Spleen (tissue), 7 donors: ENCODE measurements at regions not wholly inside any gene's neighbourhood (a gene's known extent, or its start where the extent isn't known, plus 50 kb on each side); places are given as distances from the start of the nearest gene placed in this dataset.

Experiments
- POLR2A ChIP-seq, 3 donors: fragments of 450-650 bp; IDR thresholded peaks; one replicate each; pipeline ENCODE4 v1.5.1; 2017; ENCODE audit warnings: antibody characterized with exemption in 3 of 3, mild to moderate bottlenecking in 1 of 3
- POLR2AphosphoS5 ChIP-seq, 3 donors: sonication (generic); formaldehyde crosslinking; IDR thresholded peaks; one replicate each; pipeline ENCODE4 v1.5.1; 2017; ENCODE audit warnings: antibody characterized with exemption in 3 of 3
- TF ChIP-seq, protein P1 (sequence below), 11 experiments: fragments of 200-600 bp in 7 of 11; fragments of 450-650 bp in 4 of 11; sonication (generic) in 4 of 11; IDR thresholded peaks in 8 of 11; conservative IDR thresholded peaks in 3 of 11; 1 replicate in 7 of 11; 2 replicates in 4 of 11; pipeline versions ENCODE4 v1.4.0 to v1.8.0; 2016 to 2021; ENCODE audit warnings: antibody characterized with exemption in 11 of 11, inconsistent platforms in 4 of 11, mild to moderate bottlenecking in 1 of 11
- donor health status: DM: no; HTN: no; CAD: no; lungs with moderate emphysema.
- donor health status: DM: no; HTN: no; CAD: no.
- donor health status: DM: no; HTN: no; CAD: no.

GRCh38 chr6:14787250-14787649, 458.6 kb upstream of the JARID2 start:
- TF ChIP-seq, protein P1, sequence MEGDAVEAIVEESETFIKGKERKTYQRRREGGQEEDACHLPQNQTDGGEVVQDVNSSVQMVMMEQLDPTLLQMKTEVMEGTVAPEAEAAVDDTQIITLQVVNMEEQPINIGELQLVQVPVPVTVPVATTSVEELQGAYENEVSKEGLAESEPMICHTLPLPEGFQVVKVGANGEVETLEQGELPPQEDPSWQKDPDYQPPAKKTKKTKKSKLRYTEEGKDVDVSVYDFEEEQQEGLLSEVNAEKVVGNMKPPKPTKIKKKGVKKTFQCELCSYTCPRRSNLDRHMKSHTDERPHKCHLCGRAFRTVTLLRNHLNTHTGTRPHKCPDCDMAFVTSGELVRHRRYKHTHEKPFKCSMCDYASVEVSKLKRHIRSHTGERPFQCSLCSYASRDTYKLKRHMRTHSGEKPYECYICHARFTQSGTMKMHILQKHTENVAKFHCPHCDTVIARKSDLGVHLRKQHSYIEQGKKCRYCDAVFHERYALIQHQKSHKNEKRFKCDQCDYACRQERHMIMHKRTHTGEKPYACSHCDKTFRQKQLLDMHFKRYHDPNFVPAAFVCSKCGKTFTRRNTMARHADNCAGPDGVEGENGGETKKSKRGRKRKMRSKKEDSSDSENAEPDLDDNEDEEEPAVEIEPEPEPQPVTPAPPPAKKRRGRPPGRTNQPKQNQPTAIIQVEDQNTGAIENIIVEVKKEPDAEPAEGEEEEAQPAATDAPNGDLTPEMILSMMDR (IDR thresholded peaks at IDR 0.05 in 8 of 11, conservative IDR thresholded peaks at IDR 0.05 in 3 of 11) = no peak
- no peak for TF ChIP-seq POLR2A (IDR thresholded peaks at IDR 0.05)
- no peak for TF ChIP-seq POLR2AphosphoS5 (IDR thresholded peaks at IDR 0.05)
